Inflammatory macrophage treated with lipopolysaccharide for 1 hour (primary cell): ENCODE measurements at regions not wholly inside any gene's neighbourhood (a gene's known extent, or its start where the extent isn't known, plus 50 kb on each side); places are given as distances from the start of the nearest gene placed in this dataset.

ENCODE experiments used
- DNase-seq, 2 donors: peaks; one replicate each; pipeline ENCODE4 v3.0.0-alpha.2; 2020 to 2022

DNA sequence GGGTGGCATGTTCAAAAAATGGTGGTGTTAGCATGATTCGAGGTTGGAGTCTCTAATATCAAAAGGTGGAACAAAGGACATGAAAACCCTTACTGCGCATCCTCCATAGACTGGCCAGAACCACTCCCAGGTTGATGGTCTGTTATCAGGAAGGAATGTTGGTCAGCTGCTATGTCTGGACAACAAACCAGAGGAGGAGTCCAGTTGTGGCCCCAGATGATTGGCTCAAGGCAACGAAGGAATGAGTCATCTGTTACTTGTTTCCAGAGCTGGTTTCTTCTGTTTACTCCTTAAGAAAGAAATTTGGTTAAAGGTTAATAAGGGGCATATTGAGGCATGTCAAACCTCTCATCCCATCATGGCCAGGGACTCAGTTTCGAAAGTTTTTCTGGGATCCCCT is 56.8 kb upstream of the GRIA4 start:
- no peak for DNase-seq

- no peak for DNase-seq
Observed at GRCh38 chr11:105548359-105548758, 61.5 kb upstream of the GRIA4 start.

- DNase-seq: no peak
Observed at GRCh38 chr11:105538588-105538987, 71.3 kb upstream of the GRIA4 start.

- DNase-seq: no peak
Observed at GRCh38 chr11:105537531-105537930, 72.3 kb upstream of the GRIA4 start.

- no peak for DNase-seq
Observed at GRCh38 chr11:105524286-105524685, 85.6 kb upstream of the GRIA4 start.

DNA sequence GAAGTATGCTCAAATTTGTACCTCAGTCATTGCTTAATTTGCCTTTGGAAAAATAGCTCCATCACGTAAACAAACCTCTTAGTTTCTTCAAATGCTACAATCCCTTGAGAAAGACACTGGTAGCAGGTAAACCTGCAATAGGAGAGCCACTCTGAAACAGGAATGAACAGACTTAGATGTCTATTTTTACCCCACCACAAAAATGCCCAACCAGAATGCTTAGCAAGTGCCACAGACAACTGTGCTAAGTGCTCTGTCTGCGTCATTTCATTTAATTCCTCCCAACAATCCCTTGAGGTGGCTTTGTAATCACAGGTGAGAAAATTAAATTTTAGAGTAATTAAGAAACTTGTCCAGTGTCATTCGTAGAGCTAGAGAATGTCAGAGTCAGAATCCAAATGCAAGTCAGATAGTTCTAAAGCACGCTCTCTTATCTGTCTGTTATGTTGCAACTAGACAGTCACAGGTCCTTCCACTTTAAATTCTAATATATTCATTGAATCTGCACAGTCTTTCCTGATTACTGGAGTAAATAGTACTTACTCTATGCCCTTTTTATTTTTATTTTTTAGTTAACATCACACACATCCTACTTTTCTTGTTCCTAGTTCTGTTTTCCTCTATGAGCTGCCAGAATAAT is 89.0 kb upstream of the GRIA4 start:
- DNase-seq: no peak

GRCh38 chr11:105507496-105508254 is 102.2 kb upstream of the GRIA4 start:
- DNase-seq: no peak

GRCh38 chr11:105492010-105492409 is 117.9 kb upstream of the GRIA4 start:
- no peak for DNase-seq

GRCh38 chr11:105491394-105491793 is 118.5 kb upstream of the GRIA4 start:
- DNase-seq: no peak

DNA sequence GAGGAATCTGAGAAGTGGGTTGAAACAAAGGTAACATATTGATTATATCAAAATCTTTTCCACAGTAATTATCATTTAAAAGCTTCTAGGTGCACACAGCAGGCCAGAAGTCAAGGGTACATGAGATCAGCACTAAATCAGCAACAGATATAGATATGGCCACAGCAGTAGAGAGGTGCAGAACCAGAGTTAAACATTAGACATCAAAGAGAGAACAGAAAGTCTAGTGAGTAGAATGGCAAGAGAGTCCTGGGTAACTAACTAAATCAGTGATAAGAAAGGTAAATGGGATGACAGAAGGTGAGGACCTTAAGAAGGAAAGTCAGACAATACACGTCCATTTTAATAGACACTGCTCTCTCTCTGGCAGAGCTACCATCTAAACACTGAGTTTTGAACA is 119.5 kb upstream of the GRIA4 start:
- DNase-seq: no peak

DNA sequence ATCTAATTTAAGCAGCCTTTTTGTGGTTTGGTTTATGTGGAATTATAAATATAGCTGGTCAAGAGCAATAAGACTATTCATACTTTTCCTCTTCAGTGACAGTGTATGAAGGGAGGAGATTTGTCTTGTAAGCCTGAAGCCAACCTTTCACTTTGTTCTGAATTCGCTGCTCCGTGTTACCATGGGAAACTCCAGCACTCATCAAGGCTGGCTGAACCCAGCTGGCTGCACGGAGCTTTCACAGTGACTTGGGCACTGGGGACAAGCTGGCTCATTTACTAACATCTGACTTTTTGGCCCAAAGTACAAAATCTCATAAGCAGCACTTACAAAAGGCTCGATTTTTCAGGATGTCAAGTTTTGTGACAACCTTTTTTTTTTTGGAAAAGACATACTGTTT is 120.4 kb upstream of the GRIA4 start:
- no peak for DNase-seq

DNA sequence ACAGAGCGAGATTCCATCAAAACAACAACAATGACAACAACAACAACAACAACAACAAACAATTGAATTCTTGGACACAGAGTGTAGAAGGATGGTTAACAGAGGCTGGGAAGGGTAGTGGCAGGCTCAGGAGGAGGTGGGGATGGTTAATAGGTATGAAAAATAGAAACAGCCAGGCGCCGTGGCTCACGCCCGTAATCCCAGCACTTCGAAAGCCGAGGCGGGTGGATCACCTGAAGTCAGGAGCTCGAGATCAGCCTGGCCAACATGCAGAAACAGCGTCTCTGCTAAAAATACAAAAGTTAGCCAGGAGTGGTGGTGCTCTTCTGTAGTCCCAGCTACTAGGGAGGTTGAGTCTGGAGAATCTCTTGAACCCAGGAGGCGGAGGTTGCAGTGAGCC is 122.9 kb upstream of the GRIA4 start:
- no peak for DNase-seq

GRCh38 chr11:105469931-105470330 is 139.9 kb upstream of the GRIA4 start:
- no peak for DNase-seq

DNA sequence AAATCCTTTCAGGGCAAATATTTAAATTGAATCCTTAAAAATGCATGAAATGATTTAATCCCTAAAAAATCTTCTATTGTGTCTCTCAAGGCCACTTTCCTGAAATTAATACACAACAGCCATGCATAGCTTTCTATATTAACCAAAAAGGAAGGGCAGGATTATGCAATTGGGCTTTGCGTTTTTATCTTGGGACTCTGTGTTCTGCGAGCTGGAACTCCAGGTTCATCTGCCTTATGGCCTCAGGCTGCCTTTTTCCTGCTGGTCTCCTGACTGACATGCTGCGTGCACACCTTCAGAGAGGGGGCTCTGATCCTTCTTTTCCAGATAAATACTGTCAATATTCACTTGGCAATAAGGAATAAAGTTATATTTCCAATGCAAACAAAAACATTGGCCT is 141.7 kb upstream of the GRIA4 start:
- DNase-seq: no peak

GRCh38 chr11:105466582-105467228 is 143.2 kb upstream of the GRIA4 start:
- no peak for DNase-seq

DNA sequence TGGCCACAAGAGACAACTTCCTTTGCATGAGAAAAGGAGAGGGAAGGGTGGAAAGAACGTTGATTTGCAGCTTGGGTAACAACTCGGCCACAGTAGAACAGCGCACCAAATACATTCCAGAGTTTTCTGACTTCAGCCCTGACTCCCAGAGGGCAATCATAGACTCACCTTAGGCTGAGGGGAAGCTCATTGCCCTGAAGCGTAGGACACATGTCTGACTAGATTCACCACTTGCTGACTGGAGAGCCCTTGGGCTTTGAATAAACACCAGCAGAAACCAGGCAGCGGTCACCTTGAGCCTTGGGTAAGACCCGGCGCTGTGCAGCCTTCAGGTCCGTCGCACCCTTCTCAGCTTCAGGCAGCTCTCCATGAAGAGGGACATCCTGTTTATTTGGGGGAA is 151.8 kb upstream of the GRIA4 start:
- DNase-seq: no peak

DNA sequence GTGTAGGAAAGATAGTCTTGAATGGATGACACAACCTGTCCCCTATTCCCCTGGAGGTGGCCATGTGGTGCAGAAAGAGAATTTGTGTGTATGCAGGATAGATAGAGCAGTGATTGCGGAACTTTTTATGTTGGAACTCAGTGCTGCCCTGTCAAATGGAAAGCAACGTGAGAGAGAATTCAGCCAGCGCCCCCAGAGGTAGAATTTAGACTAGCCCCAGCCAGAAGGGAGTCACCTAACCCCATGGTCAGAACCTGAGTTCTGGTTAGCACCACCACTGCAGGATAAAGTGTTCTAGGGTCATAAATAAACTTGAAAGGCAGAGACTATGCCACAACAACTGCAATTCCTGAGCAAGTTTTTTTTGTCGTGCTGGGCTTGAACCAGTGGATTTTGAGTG is 152.9 kb upstream of the GRIA4 start:
- no peak for DNase-seq

DNA sequence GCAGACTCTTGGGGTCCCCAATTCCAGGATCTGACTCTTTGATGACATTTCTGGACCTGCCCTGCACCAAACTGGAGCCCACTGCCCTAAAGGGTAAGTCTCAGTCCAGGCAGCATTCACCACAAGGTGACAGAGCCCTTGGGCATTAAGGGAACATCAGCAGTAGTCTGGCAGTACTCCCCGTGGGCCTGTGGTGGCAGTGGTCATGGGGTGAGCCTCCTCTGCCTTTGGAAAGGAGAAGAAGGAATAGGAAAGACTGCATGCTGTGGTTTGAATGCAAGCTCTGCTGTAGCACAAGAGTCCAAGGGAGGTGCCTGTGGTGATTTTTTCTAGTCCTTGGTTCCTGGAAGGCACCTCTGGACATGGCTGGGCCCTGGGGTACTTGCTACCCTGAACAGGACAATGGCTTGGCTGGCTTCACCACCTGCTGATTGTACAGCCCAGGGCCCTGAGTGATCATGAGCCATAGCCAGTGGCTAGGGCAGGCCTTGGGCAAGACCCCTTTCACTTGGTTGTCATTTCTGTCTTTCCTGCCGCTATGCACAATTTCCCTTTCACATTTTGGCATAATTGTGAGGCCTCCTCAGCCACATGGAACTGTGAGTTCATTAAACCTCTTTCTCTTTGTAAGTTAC is 160.7 kb upstream of the GRIA4 start:
- no peak for DNase-seq

GRCh38 chr11:105448703-105449079 is 161.2 kb upstream of the GRIA4 start:
- DNase-seq: no peak

GRCh38 chr11:105447936-105448702 is 161.8 kb upstream of the GRIA4 start:
- no peak for DNase-seq

- no peak for DNase-seq
Observed at GRCh38 chr11:105443623-105444022, 166.2 kb upstream of the GRIA4 start.

GRCh38 chr11:105432241-105432995 is 177.5 kb upstream of the GRIA4 start:
- no peak for DNase-seq
